ENCODE measurements at regions not wholly inside any gene's neighbourhood (a gene's known extent, or its start where the extent isn't known, plus 50 kb on each side); places are given as distances from the start of the nearest gene placed in this dataset.

DNA sequence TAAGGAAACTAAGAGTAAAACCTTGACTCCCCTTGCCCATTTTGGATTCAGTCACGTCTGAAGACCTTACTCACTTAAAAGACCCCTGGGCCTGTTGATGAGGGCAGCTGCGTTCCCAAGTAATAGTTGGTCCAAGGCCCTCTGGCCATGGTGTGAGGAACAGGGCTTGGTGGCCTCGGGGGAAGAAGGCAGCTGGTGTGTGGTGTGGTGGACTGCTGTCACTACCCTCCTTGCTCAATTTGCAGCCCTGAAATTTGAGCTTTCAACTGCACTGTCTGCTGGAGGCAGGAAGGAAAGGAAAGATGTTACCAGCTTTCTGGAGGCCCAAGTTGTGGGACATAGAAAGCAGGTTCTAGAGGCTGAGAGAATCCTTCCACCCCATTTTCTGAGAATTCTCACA, 128.2 kb downstream of the SLC38A6 start:
- Mint-ChIP-seq H3K27ac (ENCODE audit: unreplicated experiment) (peak overlapping the region; percentile 45), H3K27me3 (ENCODE audit: unreplicated experiment) (peaks cover 3% of the 10 kb centered on the region), H3K4me3 (ENCODE audit: unreplicated experiment) (no peak overlapping the region), H3K9me3 (ENCODE audit: unreplicated experiment) (peaks cover 8% of the 10 kb centered on the region), H3K4me1 (ENCODE audit: low read depth, unreplicated experiment) (peaks cover 18% of the 10 kb centered on the region), H3K36me3 (ENCODE audit: unreplicated experiment) (peaks cover 11% of the 10 kb centered on the region)
- peak; percentile 39 for DNase-seq
- TF ChIP-seq, protein P1, sequence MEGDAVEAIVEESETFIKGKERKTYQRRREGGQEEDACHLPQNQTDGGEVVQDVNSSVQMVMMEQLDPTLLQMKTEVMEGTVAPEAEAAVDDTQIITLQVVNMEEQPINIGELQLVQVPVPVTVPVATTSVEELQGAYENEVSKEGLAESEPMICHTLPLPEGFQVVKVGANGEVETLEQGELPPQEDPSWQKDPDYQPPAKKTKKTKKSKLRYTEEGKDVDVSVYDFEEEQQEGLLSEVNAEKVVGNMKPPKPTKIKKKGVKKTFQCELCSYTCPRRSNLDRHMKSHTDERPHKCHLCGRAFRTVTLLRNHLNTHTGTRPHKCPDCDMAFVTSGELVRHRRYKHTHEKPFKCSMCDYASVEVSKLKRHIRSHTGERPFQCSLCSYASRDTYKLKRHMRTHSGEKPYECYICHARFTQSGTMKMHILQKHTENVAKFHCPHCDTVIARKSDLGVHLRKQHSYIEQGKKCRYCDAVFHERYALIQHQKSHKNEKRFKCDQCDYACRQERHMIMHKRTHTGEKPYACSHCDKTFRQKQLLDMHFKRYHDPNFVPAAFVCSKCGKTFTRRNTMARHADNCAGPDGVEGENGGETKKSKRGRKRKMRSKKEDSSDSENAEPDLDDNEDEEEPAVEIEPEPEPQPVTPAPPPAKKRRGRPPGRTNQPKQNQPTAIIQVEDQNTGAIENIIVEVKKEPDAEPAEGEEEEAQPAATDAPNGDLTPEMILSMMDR (IDR thresholded peaks at IDR 0.05; ENCODE audit: partially characterized antibody, unreplicated experiment) = no peak

DNA sequence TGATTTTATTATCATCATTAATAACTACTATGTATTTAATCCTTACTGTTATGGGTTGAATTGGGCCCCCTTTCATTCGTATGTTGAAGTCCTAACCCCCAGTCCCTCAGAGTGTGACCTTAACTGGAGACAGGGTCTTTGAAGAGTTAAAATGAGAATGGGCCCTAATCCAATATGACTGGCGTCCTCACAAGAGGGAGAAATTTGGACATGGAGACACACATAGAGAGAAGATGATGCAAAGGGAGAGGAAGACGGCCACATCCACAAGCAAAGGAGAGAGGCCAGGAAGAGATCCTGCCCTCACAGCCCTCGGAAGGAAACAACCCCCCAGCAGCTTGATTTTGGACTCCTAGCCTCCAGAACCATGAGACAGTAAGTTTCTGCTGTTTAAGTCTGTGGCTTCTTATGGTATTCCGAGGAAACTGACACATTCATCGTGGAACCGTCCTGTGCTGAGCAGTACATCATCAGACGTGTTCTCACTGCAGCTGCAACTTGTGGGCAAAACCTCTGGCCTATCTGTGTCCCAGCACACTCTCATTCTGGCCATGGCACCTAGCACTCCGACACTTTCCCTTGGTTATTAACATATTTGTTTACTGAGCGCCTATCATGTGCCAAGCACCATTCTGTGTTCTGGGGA, 127.6 kb downstream of the SLC38A6 start:
- Mint-ChIP-seq H3K4me3 (ENCODE audit: unreplicated experiment) (peak overlapping the region; percentile 25), H3K9me3 (ENCODE audit: unreplicated experiment) (peaks cover 8% of the 10 kb centered on the region), H3K27ac (ENCODE audit: unreplicated experiment) (peak overlapping the region; percentile 8), H3K4me1 (ENCODE audit: low read depth, unreplicated experiment) (peaks cover 20% of the 10 kb centered on the region), H3K36me3 (ENCODE audit: unreplicated experiment) (peaks cover 5% of the 10 kb centered on the region), H3K27me3 (ENCODE audit: unreplicated experiment) (peaks cover 3% of the 10 kb centered on the region)
- TF ChIP-seq, protein P1 (IDR thresholded peaks at IDR 0.05; ENCODE audit: partially characterized antibody, unreplicated experiment) = no peak
- DNase-seq = no peak

DNA sequence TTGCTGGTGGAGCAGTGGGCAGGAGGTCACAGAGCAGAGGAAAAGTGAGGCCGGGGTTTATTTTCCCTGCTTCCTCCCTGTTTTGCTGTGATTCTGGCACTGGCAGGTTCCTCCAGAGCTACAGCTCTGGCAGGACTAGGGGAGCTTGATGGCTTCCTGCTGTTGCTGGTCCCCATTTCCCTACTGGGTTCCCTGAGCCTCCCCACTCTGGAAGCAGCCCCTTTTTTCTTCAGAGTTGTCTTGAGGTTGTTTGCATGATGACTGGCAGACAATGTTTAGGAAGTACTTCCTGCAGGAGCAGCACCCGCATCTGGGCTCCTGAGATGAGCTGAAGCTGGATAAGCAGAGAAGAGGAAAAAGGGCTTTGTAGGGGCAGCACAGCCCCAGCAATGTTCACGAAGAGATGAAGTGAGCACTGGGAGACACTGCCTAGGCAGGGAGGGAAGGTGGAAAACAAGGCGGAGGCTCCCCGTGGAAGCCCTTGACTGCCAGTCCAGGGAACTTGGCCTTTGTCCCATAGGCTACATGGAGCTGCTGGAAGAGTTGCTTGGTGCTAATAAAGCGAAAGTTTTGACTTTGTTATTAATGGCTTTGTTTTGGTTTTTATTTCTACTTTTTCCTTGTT, 126.9 kb downstream of the SLC38A6 start:
- Mint-ChIP-seq H3K4me3 (ENCODE audit: unreplicated experiment) (no peak overlapping the region), H3K4me1 (ENCODE audit: low read depth, unreplicated experiment) (peaks cover 20% of the 10 kb centered on the region), H3K27me3 (ENCODE audit: unreplicated experiment) (peaks cover 3% of the 10 kb centered on the region), H3K36me3 (ENCODE audit: unreplicated experiment) (peaks cover 4% of the 10 kb centered on the region), H3K27ac (ENCODE audit: unreplicated experiment) (no peak overlapping the region), H3K9me3 (ENCODE audit: unreplicated experiment) (peaks cover 8% of the 10 kb centered on the region)
- TF ChIP-seq, protein P1 (IDR thresholded peaks at IDR 0.05; ENCODE audit: partially characterized antibody, unreplicated experiment) = no peak
- DNase-seq = no peak

DNA sequence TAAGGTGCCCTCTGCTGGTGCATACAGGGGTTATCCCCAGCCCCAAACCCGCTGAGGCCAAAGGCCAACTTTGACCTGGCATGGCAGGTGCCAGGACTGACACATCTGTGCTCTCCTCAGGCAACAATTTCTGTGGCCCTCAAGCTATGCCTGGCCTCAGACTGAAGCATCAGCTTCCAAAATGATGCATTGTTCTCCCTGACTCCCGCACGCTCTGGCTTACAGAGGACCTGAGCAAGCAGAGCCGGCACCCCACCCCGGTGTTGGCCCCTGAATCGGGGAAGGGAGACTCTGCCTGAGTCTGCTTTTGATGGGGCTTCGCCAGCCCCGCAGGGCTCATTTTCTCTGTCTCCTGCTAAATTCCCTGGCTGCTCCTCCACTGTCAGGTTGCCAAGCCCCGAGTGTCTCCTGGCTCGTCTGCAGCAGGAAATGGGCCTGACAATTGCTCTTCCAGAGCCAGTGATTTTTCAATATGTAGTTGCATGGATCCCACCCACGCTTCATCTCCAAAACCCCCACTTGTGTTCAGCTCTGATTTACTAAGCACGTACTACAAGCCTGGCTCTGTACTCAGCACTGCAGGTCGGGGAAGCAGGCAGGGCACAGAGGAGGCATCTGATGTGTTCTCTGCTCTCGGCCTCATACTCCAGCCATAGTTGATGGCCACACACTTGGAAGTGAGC, 126.1 kb downstream of the SLC38A6 start:
- peaks cover 3% of the 10 kb centered on the region for H3K27me3 Mint-ChIP-seq (ENCODE audit: unreplicated experiment)
- TF ChIP-seq, protein P1 (IDR thresholded peaks at IDR 0.05; ENCODE audit: partially characterized antibody, unreplicated experiment) = no peak
- H3K4me1 Mint-ChIP-seq (ENCODE audit: low read depth, unreplicated experiment) = peaks cover 20% of the 10 kb centered on the region
- no peak overlapping the region for H3K27ac Mint-ChIP-seq (ENCODE audit: unreplicated experiment)
- no peak for DNase-seq
- H3K36me3 Mint-ChIP-seq (ENCODE audit: unreplicated experiment) = peaks cover 4% of the 10 kb centered on the region
- H3K9me3 Mint-ChIP-seq (ENCODE audit: unreplicated experiment) = peaks cover 2% of the 10 kb centered on the region
- no peak overlapping the region for H3K4me3 Mint-ChIP-seq (ENCODE audit: unreplicated experiment)
